Fibroblast of pulmonary artery (primary cell): ENCODE measurements at regions not wholly inside any gene's neighbourhood (a gene's known extent, or its start where the extent isn't known, plus 50 kb on each side); places are given as distances from the start of the nearest gene placed in this dataset.
A peak's percentile ranks its signal among the peaks of the same experiment; 100 is the strongest.
"Not testable (repeated sequence)": the region's sequence is repeated elsewhere in the genome, so short reads cannot be mapped to it uniquely, and the experiment has no call there.

ENCODE experiments used
- DNase-seq: peaks from one replicate; pipeline ENCODE4 v3.0.0-alpha.2; 2010; ENCODE audit warnings: low read depth
- H3K4me3 ChIP-seq: replicated peaks from 2 replicates; pipeline ENCODE4 v1.5.1; 2011; ENCODE audit warnings: low read depth, mild to moderate bottlenecking, control low read depth, low read length, moderate library complexity
- CTCF ChIP-seq: IDR thresholded peaks from 2 replicates; pipeline ENCODE4 v1.5.1; 2011; ENCODE audit warnings: mild to moderate bottlenecking, control low read depth, low read length, inconsistent platforms; ENCODE audit errors: missing control alignments

GRCh38 chr12:46661110-46661845 lies 164.5 kb downstream of the SLC38A4 start:
- no peak overlapping the region for H3K4me3 ChIP-seq
- DNase-seq, result peak; percentile 96
- TF ChIP-seq CTCF, result peak; percentile 86

- peak; percentile 83 for DNase-seq
- no peak for TF ChIP-seq CTCF
- H3K4me3 ChIP-seq, result peak overlapping the region; percentile 4
These were observed 165.1 kb downstream of the SLC38A4 start for GRCh38 chr12:46660719-46661109.

GRCh38 chr12:46660276-46660675 lies 165.5 kb downstream of the SLC38A4 start:
- no peak for TF ChIP-seq CTCF
- peak; percentile 52 for DNase-seq
- H3K4me3 ChIP-seq, result peak overlapping the region; percentile 6

GRCh38 chr12:46659824-46660223 lies 166.0 kb downstream of the SLC38A4 start:
- TF ChIP-seq CTCF, result no peak
- DNase-seq, result peak; percentile 61
- no peak overlapping the region for H3K4me3 ChIP-seq

- peak; percentile 22 for DNase-seq
- H3K4me3 ChIP-seq, result no peak overlapping the region
- TF ChIP-seq CTCF, result no peak
These were observed 166.7 kb downstream of the SLC38A4 start for GRCh38 chr12:46659032-46659650.

GRCh38 chr12:46657453-46658411 lies 168.1 kb downstream of the SLC38A4 start:
- no peak for TF ChIP-seq CTCF
- peak; percentile 26 for DNase-seq
- H3K4me3 ChIP-seq, result no peak overlapping the region

GRCh38 chr12:46655984-46656383 lies 169.8 kb downstream of the SLC38A4 start:
- DNase-seq, H3K4me3 ChIP-seq: not testable (repeated sequence)
